ENCODE measurements at regions not wholly inside any gene's neighbourhood (a gene's known extent, or its start where the extent isn't known, plus 50 kb on each side); places are given as distances from the start of the nearest gene placed in this dataset.

- TF ChIP-seq ZHX1 (conservative IDR thresholded peaks at IDR 0.05; ENCODE audit: low read length) = no peak
- TF ChIP-seq BACH1 (tag; IDR thresholded peaks at IDR 0.05) = peak; percentile 37; the same call in 1 of the 2 replicates
- TF ChIP-seq, protein P1, sequence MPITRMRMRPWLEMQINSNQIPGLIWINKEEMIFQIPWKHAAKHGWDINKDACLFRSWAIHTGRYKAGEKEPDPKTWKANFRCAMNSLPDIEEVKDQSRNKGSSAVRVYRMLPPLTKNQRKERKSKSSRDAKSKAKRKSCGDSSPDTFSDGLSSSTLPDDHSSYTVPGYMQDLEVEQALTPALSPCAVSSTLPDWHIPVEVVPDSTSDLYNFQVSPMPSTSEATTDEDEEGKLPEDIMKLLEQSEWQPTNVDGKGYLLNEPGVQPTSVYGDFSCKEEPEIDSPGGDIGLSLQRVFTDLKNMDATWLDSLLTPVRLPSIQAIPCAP (CRISPR knock-in tag; IDR thresholded peaks at IDR 0.05; ENCODE audit: borderline replicate concordance) = no peak
- peak; percentile 78; the same call in 1 of the 2 replicates for TF ChIP-seq KLF1 (tag; IDR thresholded peaks at IDR 0.05)
- TF ChIP-seq ILK (tag; IDR thresholded peaks at IDR 0.05; ENCODE audit: borderline replicate concordance, low read depth) = no peak
- TF ChIP-seq, protein P2, sequence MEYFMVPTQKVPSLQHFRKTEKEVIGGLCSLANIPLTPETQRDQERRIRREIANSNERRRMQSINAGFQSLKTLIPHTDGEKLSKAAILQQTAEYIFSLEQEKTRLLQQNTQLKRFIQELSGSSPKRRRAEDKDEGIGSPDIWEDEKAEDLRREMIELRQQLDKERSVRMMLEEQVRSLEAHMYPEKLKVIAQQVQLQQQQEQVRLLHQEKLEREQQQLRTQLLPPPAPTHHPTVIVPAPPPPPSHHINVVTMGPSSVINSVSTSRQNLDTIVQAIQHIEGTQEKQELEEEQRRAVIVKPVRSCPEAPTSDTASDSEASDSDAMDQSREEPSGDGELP (CRISPR knock-in tag; IDR thresholded peaks at IDR 0.05; ENCODE audit: borderline replicate concordance) = peak; percentile 76
- TF ChIP-seq GATA2 (CRISPR knock-in tag; IDR thresholded peaks at IDR 0.05) = peak; percentile 99
- TF ChIP-seq, protein P3, sequence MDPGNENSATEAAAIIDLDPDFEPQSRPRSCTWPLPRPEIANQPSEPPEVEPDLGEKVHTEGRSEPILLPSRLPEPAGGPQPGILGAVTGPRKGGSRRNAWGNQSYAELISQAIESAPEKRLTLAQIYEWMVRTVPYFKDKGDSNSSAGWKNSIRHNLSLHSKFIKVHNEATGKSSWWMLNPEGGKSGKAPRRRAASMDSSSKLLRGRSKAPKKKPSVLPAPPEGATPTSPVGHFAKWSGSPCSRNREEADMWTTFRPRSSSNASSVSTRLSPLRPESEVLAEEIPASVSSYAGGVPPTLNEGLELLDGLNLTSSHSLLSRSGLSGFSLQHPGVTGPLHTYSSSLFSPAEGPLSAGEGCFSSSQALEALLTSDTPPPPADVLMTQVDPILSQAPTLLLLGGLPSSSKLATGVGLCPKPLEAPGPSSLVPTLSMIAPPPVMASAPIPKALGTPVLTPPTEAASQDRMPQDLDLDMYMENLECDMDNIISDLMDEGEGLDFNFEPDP (CRISPR knock-in tag; IDR thresholded peaks at IDR 0.05) = no peak
- TF ChIP-seq ZSCAN29 (IDR thresholded peaks at IDR 0.05) = no peak
- TF ChIP-seq POU5F1 (IDR thresholded peaks at IDR 0.05; ENCODE audit: borderline replicate concordance, low read depth, low read length, partially characterized antibody) = no peak
- no peak for TF ChIP-seq ZNF133 (CRISPR knock-in tag; IDR thresholded peaks at IDR 0.05)
- peak; percentile 78 for TF ChIP-seq PKNOX1 (IDR thresholded peaks at IDR 0.05)
- peak; percentile 81 for TF ChIP-seq JUND (IDR thresholded peaks at IDR 0.05; ENCODE audit: borderline replicate concordance, low read depth, low read length)
- no peak; the same call in 2 of the 3 replicates for TF ChIP-seq JUND (tag; IDR thresholded peaks at IDR 0.05; ENCODE audit: borderline replicate concordance, low read depth, low read length)
- TF ChIP-seq, protein P4, sequence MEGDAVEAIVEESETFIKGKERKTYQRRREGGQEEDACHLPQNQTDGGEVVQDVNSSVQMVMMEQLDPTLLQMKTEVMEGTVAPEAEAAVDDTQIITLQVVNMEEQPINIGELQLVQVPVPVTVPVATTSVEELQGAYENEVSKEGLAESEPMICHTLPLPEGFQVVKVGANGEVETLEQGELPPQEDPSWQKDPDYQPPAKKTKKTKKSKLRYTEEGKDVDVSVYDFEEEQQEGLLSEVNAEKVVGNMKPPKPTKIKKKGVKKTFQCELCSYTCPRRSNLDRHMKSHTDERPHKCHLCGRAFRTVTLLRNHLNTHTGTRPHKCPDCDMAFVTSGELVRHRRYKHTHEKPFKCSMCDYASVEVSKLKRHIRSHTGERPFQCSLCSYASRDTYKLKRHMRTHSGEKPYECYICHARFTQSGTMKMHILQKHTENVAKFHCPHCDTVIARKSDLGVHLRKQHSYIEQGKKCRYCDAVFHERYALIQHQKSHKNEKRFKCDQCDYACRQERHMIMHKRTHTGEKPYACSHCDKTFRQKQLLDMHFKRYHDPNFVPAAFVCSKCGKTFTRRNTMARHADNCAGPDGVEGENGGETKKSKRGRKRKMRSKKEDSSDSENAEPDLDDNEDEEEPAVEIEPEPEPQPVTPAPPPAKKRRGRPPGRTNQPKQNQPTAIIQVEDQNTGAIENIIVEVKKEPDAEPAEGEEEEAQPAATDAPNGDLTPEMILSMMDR (IDR thresholded peaks at IDR 0.05 in 2 of 3, conservative IDR thresholded peaks at IDR 0.05 in 1 of 3; ENCODE audit: insufficient read depth in 2 of 3, low read depth in 1 of 3, low read length in 3 of 3) = no peak
- no peak for TF ChIP-seq IRF2 (CRISPR knock-in tag; IDR thresholded peaks at IDR 0.05)
- no peak for TF ChIP-seq DIDO1 (tag; IDR thresholded peaks at IDR 0.05; ENCODE audit: low read depth)
- TF ChIP-seq KLF13 (tag; IDR thresholded peaks at IDR 0.05; ENCODE audit: borderline replicate concordance, low read depth) = 0 out of 2 replicates have a peak, but pooled peaks have one; percentile 64
These were observed 362.6 kb downstream of the QKI start (continued) for GRCh38 chr6:163776906-163777686.

Measured in K562 (cell line).